ENCODE measurements at regions not wholly inside any gene's neighbourhood (a gene's known extent, or its start where the extent isn't known, plus 50 kb on each side); places are given as distances from the start of the nearest gene placed in this dataset.

GRCh38 chr11:32032478-32032877 is 58.4 kb upstream of the RCN1 start:
- H3K27ac ChIP-seq = no peak overlapping the region
- DNase-seq (no peak), ATAC-seq (no peak)
- intact Hi-C loops (cut with DNase I) = no loop called here
- H3K4me1 ChIP-seq = no peaks in the 10 kb centered on the region
- H3K4me3 ChIP-seq = no peak overlapping the region
- no peaks in the 10 kb centered on the region for H3K27me3 ChIP-seq
- 29% methylated on average over 4 of the region's 4 CpGs for WGBS (ENCODE audit: insufficient coverage, low coverage, low lambda C conversion rate, missing lambda C conversion rate)
- no peaks in the 10 kb centered on the region for H3K9me3 ChIP-seq
- no peak for TF ChIP-seq POLR2A (IDR thresholded peaks at IDR 0.05)
- no peak for TF ChIP-seq CTCF (IDR thresholded peaks at IDR 0.05)
- no peaks in the 10 kb centered on the region for H3K36me3 ChIP-seq

GRCh38 chr11:32032052-32032451 is 58.8 kb upstream of the RCN1 start:
- H3K27ac ChIP-seq = no peak overlapping the region
- H3K27me3 ChIP-seq = no peaks in the 10 kb centered on the region
- WGBS (ENCODE audit: insufficient coverage, low coverage, low lambda C conversion rate, missing lambda C conversion rate) = 15% methylated on average over 1 of the region's 1 CpG
- no peaks in the 10 kb centered on the region for H3K4me1 ChIP-seq
- DNase-seq = no peak
- no peak overlapping the region for H3K4me3 ChIP-seq
- H3K36me3 ChIP-seq = no peaks in the 10 kb centered on the region
- ATAC-seq = no peak
- no peak for TF ChIP-seq POLR2A (IDR thresholded peaks at IDR 0.05)
- TF ChIP-seq CTCF (IDR thresholded peaks at IDR 0.05) = no peak
- H3K9me3 ChIP-seq = no peaks in the 10 kb centered on the region
- intact Hi-C loops (cut with DNase I) = no loop called here

GRCh38 chr11:32030875-32031503 is 59.9 kb upstream of the RCN1 start:
- 72% methylated on average over 10 of the region's 10 CpGs for WGBS (ENCODE audit: insufficient coverage, low coverage, low lambda C conversion rate, missing lambda C conversion rate)
- ATAC-seq = no peak
- DNase-seq = no peak
- H3K27me3 ChIP-seq = no peaks in the 10 kb centered on the region
- no peaks in the 10 kb centered on the region for H3K36me3 ChIP-seq
- H3K4me3 ChIP-seq = no peak overlapping the region
- no peaks in the 10 kb centered on the region for H3K9me3 ChIP-seq
- intact Hi-C loops (cut with DNase I) = no loop called here
- TF ChIP-seq POLR2A (IDR thresholded peaks at IDR 0.05) (no peak), CTCF (IDR thresholded peaks at IDR 0.05) (no peak)
- no peak overlapping the region for H3K27ac ChIP-seq
- no peaks in the 10 kb centered on the region for H3K4me1 ChIP-seq

GRCh38 chr11:32029721-32030120 is 61.2 kb upstream of the RCN1 start:
- no peaks in the 10 kb centered on the region for H3K27me3 ChIP-seq
- intact Hi-C loops (cut with DNase I) = no loop called here
- TF ChIP-seq CTCF (IDR thresholded peaks at IDR 0.05) (no peak), POLR2A (IDR thresholded peaks at IDR 0.05) (no peak)
- H3K36me3 ChIP-seq = no peaks in the 10 kb centered on the region
- 66% methylated on average over 4 of the region's 4 CpGs for whole genome bisulfite sequencing (ENCODE audit: insufficient coverage, low coverage, low lambda C conversion rate, missing lambda C conversion rate)
- no peak overlapping the region for H3K27ac ChIP-seq
- no peaks in the 10 kb centered on the region for H3K4me1 ChIP-seq
- DNase-seq (no peak), ATAC-seq (no peak)
- no peak overlapping the region for H3K4me3 ChIP-seq
- H3K9me3 ChIP-seq = no peaks in the 10 kb centered on the region

- H3K27me3 ChIP-seq = no peaks in the 10 kb centered on the region
- TF ChIP-seq POLR2A (IDR thresholded peaks at IDR 0.05) = no peak
- no peak for TF ChIP-seq CTCF (IDR thresholded peaks at IDR 0.05)
- H3K27ac ChIP-seq = no peak overlapping the region
- no peak overlapping the region for H3K4me3 ChIP-seq
- H3K9me3 ChIP-seq = no peaks in the 10 kb centered on the region
- WGBS (ENCODE audit: insufficient coverage, low coverage, low lambda C conversion rate, missing lambda C conversion rate) = 68% methylated on average over 4 of the region's 4 CpGs
- intact Hi-C loops (cut with DNase I) = no loop called here
- no peaks in the 10 kb centered on the region for H3K36me3 ChIP-seq
- DNase-seq (no peak), ATAC-seq (no peak)
- H3K4me1 ChIP-seq = no peaks in the 10 kb centered on the region
Measured at GRCh38 chr11:32028201-32028600, 62.7 kb upstream of the RCN1 start.
